Neutrophil (primary cell): ENCODE measurements at regions not wholly inside any gene's neighbourhood (a gene's known extent, or its start where the extent isn't known, plus 50 kb on each side); places are given as distances from the start of the nearest gene placed in this dataset.

Experiments used
- H3K27ac ChIP-seq: fragments of 200-600 bp; sonication (generic); 2 replicates; pipeline ENCODE4 v1.5.1; 2016; ENCODE audit warnings: mild to moderate bottlenecking, moderate library complexity
- H3K27me3 ChIP-seq: fragments of 200-600 bp; sonication (generic); 2 replicates; pipeline ENCODE4 v1.6.0; 2016; ENCODE audit warnings: mild to moderate bottlenecking
- H3K36me3 ChIP-seq: fragments of 200-600 bp; sonication (generic); 2 replicates; pipeline ENCODE4 v1.5.1; 2017
- H3K4me1 ChIP-seq, 2 experiments: fragments of 200-600 bp in 1 of 2; sonication (generic) in 1 of 2; 1 replicate in 1 of 2; 2 replicates in 1 of 2; pipeline versions ENCODE4 v1.5.1 to v1.6.1; 2013 to 2016; ENCODE audit warnings: low read depth in 1 of 2, low read length in 1 of 2, mild to moderate bottlenecking in 1 of 2, moderate library complexity in 1 of 2; ENCODE audit not compliant: control insufficient read depth in 1 of 2, insufficient read depth in 1 of 2
- H3K4me3 ChIP-seq, 2 experiments: fragments of 200-600 bp in 1 of 2; sonication (generic) in 1 of 2; 1 replicate in 1 of 2; 2 replicates in 1 of 2; pipeline ENCODE4 v1.5.1; 2013 to 2016; ENCODE audit warnings: low read depth in 1 of 2, low read length in 1 of 2, mild to moderate bottlenecking in 1 of 2, moderate library complexity in 1 of 2
- H3K9me3 ChIP-seq: fragments of 200-600 bp; sonication (generic); 2 replicates; pipeline ENCODE4 v1.5.1; 2016
- CTCF ChIP-seq: fragments of 200-600 bp; sonication (generic); IDR thresholded peaks from 2 replicates; pipeline ENCODE4 v1.5.1; 2016; ENCODE audit warnings: antibody characterized with exemption

- Histone ChIP-seq H3K36me3 (no peaks in the 10 kb centered on the region), H3K4me1 (no peaks in the 10 kb centered on the region), H3K27me3 (no peaks in the 10 kb centered on the region), H3K4me3 (no peak overlapping the region), H3K27ac (no peak overlapping the region), H3K9me3 (no peaks in the 10 kb centered on the region)
- TF ChIP-seq CTCF, result no peak
These were observed 110.0 kb upstream of the PPARGC1A start for GRCh38 chr4:23999714-24000469.

GRCh38 chr4:23993373-23993772 lies 103.5 kb upstream of the PPARGC1A start:
- Histone ChIP-seq H3K27ac (no peak overlapping the region), H3K27me3 (no peaks in the 10 kb centered on the region), H3K36me3 (no peaks in the 10 kb centered on the region), H3K9me3 (no peaks in the 10 kb centered on the region), H3K4me3 (no peak overlapping the region), H3K4me1 (no peaks in the 10 kb centered on the region)
- no peak for TF ChIP-seq CTCF

- Histone ChIP-seq H3K4me1 (no peaks in the 10 kb centered on the region), H3K36me3 (no peaks in the 10 kb centered on the region), H3K27me3 (no peaks in the 10 kb centered on the region), H3K9me3 (no peaks in the 10 kb centered on the region), H3K4me3 (no peak overlapping the region), H3K27ac (no peak overlapping the region)
- no peak for TF ChIP-seq CTCF
These were observed 101.6 kb upstream of the PPARGC1A start for GRCh38 chr4:23991444-23991843.

- Histone ChIP-seq H3K9me3 (no peaks in the 10 kb centered on the region), H3K4me1 (no peaks in the 10 kb centered on the region), H3K27ac (no peak overlapping the region), H3K27me3 (no peaks in the 10 kb centered on the region), H3K4me3 (no peak overlapping the region), H3K36me3 (no peaks in the 10 kb centered on the region)
- no peak for TF ChIP-seq CTCF
These were observed 96.4 kb upstream of the PPARGC1A start for GRCh38 chr4:23986270-23986669.

- Histone ChIP-seq H3K4me3 (no peak overlapping the region), H3K4me1 (no peaks in the 10 kb centered on the region), H3K27me3 (no peaks in the 10 kb centered on the region), H3K27ac (no peak overlapping the region), H3K9me3 (no peaks in the 10 kb centered on the region), H3K36me3 (no peaks in the 10 kb centered on the region)
- no peak for TF ChIP-seq CTCF
These were observed 91.5 kb upstream of the PPARGC1A start for GRCh38 chr4:23981328-23981727.
